Spleen (tissue), 7 donors: ENCODE measurements at regions not wholly inside any gene's neighbourhood (a gene's known extent, or its start where the extent isn't known, plus 50 kb on each side); places are given as distances from the start of the nearest gene placed in this dataset.

ENCODE experiments used
- CTCF ChIP-seq, 11 experiments: fragments of 200-600 bp in 7 of 11; fragments of 450-650 bp in 4 of 11; sonication (generic) in 4 of 11; IDR thresholded peaks in 8 of 11; conservative IDR thresholded peaks in 3 of 11; 1 replicate in 7 of 11; 2 replicates in 4 of 11; pipeline versions ENCODE4 v1.4.0 to v1.8.0; 2016 to 2021; ENCODE audit warnings: antibody characterized with exemption in 11 of 11, inconsistent platforms in 4 of 11, mild to moderate bottlenecking in 1 of 11
- POLR2A ChIP-seq, 3 donors: fragments of 450-650 bp; IDR thresholded peaks; one replicate each; pipeline ENCODE4 v1.5.1; 2017; ENCODE audit warnings: antibody characterized with exemption in 3 of 3, mild to moderate bottlenecking in 1 of 3
- donor health status: DM: no; HTN: no; CAD: no; lungs with moderate emphysema.
- donor health status: DM: no; HTN: no; CAD: no.
- donor health status: DM: no; HTN: no; CAD: no.

GRCh38 chr5:158644301-158644700, 455.4 kb downstream of the EBF1 start:
- TF ChIP-seq CTCF (IDR thresholded peaks at IDR 0.05 in 8 of 11, conservative IDR thresholded peaks at IDR 0.05 in 3 of 11) (no peak), POLR2A (IDR thresholded peaks at IDR 0.05) (no peak)
